ENCODE measurements at regions not wholly inside any gene's neighbourhood (a gene's known extent, or its start where the extent isn't known, plus 50 kb on each side); places are given as distances from the start of the nearest gene placed in this dataset.

GRCh38 chr17:13981881-13982280 lies 87.4 kb upstream of the COX10 start:
- no peak for TF ChIP-seq CTCF (IDR thresholded peaks at IDR 0.05; ENCODE audit: unreplicated experiment)
- peaks cover 6% of the 10 kb centered on the region for H3K36me3 Mint-ChIP-seq (ENCODE audit: low read depth, unreplicated experiment)
- peaks cover 4% of the 10 kb centered on the region for H3K4me1 Mint-ChIP-seq (ENCODE audit: unreplicated experiment)
- no peaks in the 10 kb centered on the region for H3K9me3 Mint-ChIP-seq (ENCODE audit: unreplicated experiment)
- no peak overlapping the region for H3K4me3 Mint-ChIP-seq (ENCODE audit: unreplicated experiment)
- no peak overlapping the region for H3K27ac Mint-ChIP-seq (ENCODE audit: unreplicated experiment)
- H3K27me3 Mint-ChIP-seq (ENCODE audit: unreplicated experiment) = no peaks in the 10 kb centered on the region
- no peak for DNase-seq (ENCODE audit: low spot score)

- Mint-ChIP-seq H3K4me3 (ENCODE audit: unreplicated experiment) (no peak overlapping the region), H3K36me3 (ENCODE audit: low read depth, unreplicated experiment) (peaks cover 6% of the 10 kb centered on the region), H3K27ac (ENCODE audit: unreplicated experiment) (no peak overlapping the region), H3K27me3 (ENCODE audit: unreplicated experiment) (no peaks in the 10 kb centered on the region), H3K4me1 (ENCODE audit: unreplicated experiment) (peaks cover 4% of the 10 kb centered on the region), H3K9me3 (ENCODE audit: unreplicated experiment) (no peaks in the 10 kb centered on the region)
- TF ChIP-seq CTCF (IDR thresholded peaks at IDR 0.05; ENCODE audit: unreplicated experiment) = no peak
- DNase-seq (ENCODE audit: low spot score) = no peak
Observed at GRCh38 chr17:13984956-13985355, 84.3 kb upstream of the COX10 start.

GRCh38 chr17:13986855-13987254 lies 82.4 kb upstream of the COX10 start:
- Mint-ChIP-seq H3K9me3 (ENCODE audit: unreplicated experiment) (no peaks in the 10 kb centered on the region), H3K4me1 (ENCODE audit: unreplicated experiment) (peaks cover 4% of the 10 kb centered on the region), H3K27me3 (ENCODE audit: unreplicated experiment) (no peaks in the 10 kb centered on the region), H3K27ac (ENCODE audit: unreplicated experiment) (no peak overlapping the region), H3K36me3 (ENCODE audit: low read depth, unreplicated experiment) (peaks cover 4% of the 10 kb centered on the region), H3K4me3 (ENCODE audit: unreplicated experiment) (no peak overlapping the region)
- TF ChIP-seq CTCF (IDR thresholded peaks at IDR 0.05; ENCODE audit: unreplicated experiment) = no peak
- DNase-seq (ENCODE audit: low spot score) = no peak

GRCh38 chr17:13989138-13989537 lies 80.2 kb upstream of the COX10 start:
- DNase-seq (ENCODE audit: low spot score) = no peak
- H3K9me3 Mint-ChIP-seq (ENCODE audit: unreplicated experiment) = no peaks in the 10 kb centered on the region
- no peaks in the 10 kb centered on the region for H3K36me3 Mint-ChIP-seq (ENCODE audit: low read depth, unreplicated experiment)
- H3K27me3 Mint-ChIP-seq (ENCODE audit: unreplicated experiment) = peaks cover 1% of the 10 kb centered on the region
- no peak for TF ChIP-seq CTCF (IDR thresholded peaks at IDR 0.05; ENCODE audit: unreplicated experiment)
- no peak overlapping the region for H3K4me3 Mint-ChIP-seq (ENCODE audit: unreplicated experiment)
- no peak overlapping the region for H3K27ac Mint-ChIP-seq (ENCODE audit: unreplicated experiment)
- no peaks in the 10 kb centered on the region for H3K4me1 Mint-ChIP-seq (ENCODE audit: unreplicated experiment)

- H3K27ac Mint-ChIP-seq (ENCODE audit: unreplicated experiment) = no peak overlapping the region
- H3K4me3 Mint-ChIP-seq (ENCODE audit: unreplicated experiment) = no peak overlapping the region
- no peak for TF ChIP-seq CTCF (IDR thresholded peaks at IDR 0.05; ENCODE audit: unreplicated experiment)
- no peaks in the 10 kb centered on the region for H3K9me3 Mint-ChIP-seq (ENCODE audit: unreplicated experiment)
- no peaks in the 10 kb centered on the region for H3K36me3 Mint-ChIP-seq (ENCODE audit: low read depth, unreplicated experiment)
- peaks cover 4% of the 10 kb centered on the region for H3K4me1 Mint-ChIP-seq (ENCODE audit: unreplicated experiment)
- peaks cover 1% of the 10 kb centered on the region for H3K27me3 Mint-ChIP-seq (ENCODE audit: unreplicated experiment)
- no peak for DNase-seq (ENCODE audit: low spot score)
Observed at GRCh38 chr17:13993106-13993505, 76.2 kb upstream of the COX10 start.
